GM10266 (cell line): ENCODE measurements at regions not wholly inside any gene's neighbourhood (a gene's known extent, or its start where the extent isn't known, plus 50 kb on each side); places are given as distances from the start of the nearest gene placed in this dataset.

ENCODE experiments used
- DNase-seq: peaks from one replicate; pipeline ENCODE4 v3.0.0; 2012; ENCODE audit errors: extremely low spot score
- CTCF ChIP-seq: IDR thresholded peaks from 2 replicates; pipeline ENCODE4 v1.5.1; 2012; ENCODE audit warnings: mild to moderate bottlenecking, low read depth; ENCODE audit not compliant: control insufficient read depth, insufficient read depth; ENCODE audit errors: missing control alignments

DNA sequence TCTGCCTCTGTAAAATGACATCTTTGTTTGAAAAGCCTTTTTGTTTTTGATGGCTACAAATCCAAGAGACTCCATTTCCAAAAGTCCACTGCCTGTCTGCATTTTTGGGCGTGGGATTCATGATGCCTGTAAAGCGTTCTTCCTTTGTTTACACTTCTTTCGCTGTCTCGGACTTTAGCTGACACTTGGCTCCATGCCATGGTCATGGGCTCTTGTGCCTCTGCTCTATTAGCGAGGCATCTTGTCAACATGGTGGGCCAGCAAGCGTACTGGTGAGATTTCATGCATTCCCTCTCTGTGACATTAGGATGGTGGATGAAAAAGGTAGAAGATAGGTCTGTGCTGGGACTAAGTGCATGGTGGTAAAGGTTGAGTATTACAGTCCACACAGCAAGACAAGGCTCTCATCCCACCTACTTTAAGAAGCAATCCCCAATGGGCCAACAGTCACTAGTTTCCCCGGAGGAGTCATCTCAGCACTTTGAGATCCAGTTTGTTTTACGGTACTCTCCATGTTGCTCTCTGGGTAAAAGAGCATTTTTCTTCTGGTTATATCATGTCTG lies 298.2 kb upstream of the KLF3 start:
- DNase-seq, result no peak
- TF ChIP-seq CTCF, result no peak

DNA sequence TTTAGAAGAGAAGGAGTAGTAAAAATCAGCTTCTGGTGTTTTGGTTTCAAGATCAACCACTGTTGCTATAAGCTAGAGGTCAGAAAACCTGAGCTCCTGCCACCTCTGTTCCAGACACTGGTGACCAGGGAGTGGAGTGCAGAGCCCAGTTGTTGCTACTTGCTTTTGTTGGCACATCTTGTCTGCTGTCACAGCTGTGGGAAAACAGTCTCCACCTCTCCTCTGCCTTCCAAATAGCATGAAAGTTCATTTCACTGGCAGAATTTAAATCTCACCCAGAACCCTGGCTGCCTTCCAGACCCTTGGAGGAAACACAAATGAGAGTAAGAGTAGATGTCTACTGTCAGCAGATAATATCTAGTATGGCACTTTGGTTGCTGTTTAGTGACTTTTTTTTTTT lies 297.5 kb upstream of the KLF3 start:
- DNase-seq, result no peak

GRCh38 chr4:38366997-38367396 lies 297.0 kb upstream of the KLF3 start:
- no peak for TF ChIP-seq CTCF
- no peak for DNase-seq

More for the DNA sequence above, 297.5 kb upstream of the KLF3 start:
- no peak for TF ChIP-seq CTCF

- DNase-seq, result no peak
- no peak for TF ChIP-seq CTCF
Observed at GRCh38 chr4:38367642-38368174, 296.3 kb upstream of the KLF3 start.

- DNase-seq, result no peak
Observed at GRCh38 chr4:38368613-38369012, 295.4 kb upstream of the KLF3 start.

GRCh38 chr4:38371391-38371851 lies 292.6 kb upstream of the KLF3 start:
- no peak for TF ChIP-seq CTCF
- DNase-seq, result no peak

More at GRCh38 chr4:38368613-38369012, 295.4 kb upstream of the KLF3 start:
- TF ChIP-seq CTCF, result no peak

GRCh38 chr4:38373375-38373774 lies 290.6 kb upstream of the KLF3 start:
- TF ChIP-seq CTCF, result no peak
- DNase-seq, result no peak
